ENCODE measurements at regions not wholly inside any gene's neighbourhood (a gene's known extent, or its start where the extent isn't known, plus 50 kb on each side); places are given as distances from the start of the nearest gene placed in this dataset.

DNA sequence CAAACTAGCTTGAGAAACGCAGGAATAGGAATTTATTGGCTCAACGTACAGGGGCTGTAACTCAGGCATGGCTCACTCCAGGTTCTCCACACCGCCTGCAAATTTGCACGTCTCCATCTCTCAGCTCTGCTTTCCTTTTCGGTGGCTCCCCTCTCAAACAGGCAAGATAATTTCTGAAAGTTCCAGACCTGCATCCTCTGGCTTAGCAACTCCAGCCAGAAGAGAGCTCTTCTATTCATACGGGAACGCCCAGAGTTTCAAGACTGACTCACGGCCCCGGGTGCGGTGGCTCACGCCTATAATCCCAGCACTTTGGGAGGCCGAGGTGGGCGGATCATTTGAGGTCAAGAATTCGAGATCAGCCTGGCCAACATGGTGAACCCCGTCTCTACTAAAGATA lies 139.7 kb upstream of the BNIP2 start:
- TF ChIP-seq, protein P1, sequence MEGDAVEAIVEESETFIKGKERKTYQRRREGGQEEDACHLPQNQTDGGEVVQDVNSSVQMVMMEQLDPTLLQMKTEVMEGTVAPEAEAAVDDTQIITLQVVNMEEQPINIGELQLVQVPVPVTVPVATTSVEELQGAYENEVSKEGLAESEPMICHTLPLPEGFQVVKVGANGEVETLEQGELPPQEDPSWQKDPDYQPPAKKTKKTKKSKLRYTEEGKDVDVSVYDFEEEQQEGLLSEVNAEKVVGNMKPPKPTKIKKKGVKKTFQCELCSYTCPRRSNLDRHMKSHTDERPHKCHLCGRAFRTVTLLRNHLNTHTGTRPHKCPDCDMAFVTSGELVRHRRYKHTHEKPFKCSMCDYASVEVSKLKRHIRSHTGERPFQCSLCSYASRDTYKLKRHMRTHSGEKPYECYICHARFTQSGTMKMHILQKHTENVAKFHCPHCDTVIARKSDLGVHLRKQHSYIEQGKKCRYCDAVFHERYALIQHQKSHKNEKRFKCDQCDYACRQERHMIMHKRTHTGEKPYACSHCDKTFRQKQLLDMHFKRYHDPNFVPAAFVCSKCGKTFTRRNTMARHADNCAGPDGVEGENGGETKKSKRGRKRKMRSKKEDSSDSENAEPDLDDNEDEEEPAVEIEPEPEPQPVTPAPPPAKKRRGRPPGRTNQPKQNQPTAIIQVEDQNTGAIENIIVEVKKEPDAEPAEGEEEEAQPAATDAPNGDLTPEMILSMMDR (IDR thresholded peaks at IDR 0.05; ENCODE audit: control insufficient read depth, extremely low read depth, insufficient read depth): no peak
- no peak overlapping the region for H3K4me3 ChIP-seq (ENCODE audit: low read depth, low read length)
- DNase-seq (ENCODE audit: low read depth): no peak

DNA sequence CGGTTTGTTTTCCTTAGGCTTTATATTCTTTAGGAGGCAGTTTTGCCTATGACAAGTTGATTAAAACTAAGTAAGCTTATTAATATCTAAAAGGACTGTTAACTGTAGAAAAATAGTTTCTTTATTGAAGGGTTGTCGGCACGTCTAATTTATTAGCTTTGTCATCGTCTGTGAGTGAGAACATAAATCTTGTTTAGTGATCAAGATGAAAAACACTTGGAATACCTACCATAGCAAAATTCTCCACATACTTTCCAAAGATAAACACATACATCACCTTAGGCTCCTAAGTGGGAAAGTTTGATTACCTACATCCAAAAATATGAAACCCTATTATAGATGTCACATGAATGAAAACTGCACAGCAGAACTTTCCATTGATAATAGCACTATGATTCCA lies 139.1 kb upstream of the BNIP2 start:
- H3K4me3 ChIP-seq (ENCODE audit: low read depth, low read length): no peak overlapping the region
- TF ChIP-seq, protein P1 (IDR thresholded peaks at IDR 0.05; ENCODE audit: control insufficient read depth, extremely low read depth, insufficient read depth): no peak
- DNase-seq (ENCODE audit: low read depth): no peak

DNA sequence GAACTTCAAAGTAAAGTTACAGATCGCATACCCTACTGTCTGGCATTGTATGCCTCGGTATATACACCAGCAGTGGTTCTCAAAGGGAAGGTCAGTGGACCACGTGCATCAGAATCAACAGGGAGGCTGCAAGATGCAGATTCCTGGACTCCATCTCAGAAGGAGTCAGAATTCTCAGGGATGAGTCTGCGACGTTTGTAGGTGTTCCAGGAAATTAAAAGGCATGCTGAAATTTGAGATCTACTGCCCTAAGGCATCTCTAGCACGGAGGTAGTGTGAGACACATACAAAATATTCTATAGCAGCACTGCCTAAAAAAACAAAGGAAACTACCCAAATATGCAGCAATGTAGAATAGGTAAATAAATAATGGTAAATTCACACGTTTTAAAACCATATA lies 136.8 kb upstream of the BNIP2 start:
- TF ChIP-seq, protein P1 (IDR thresholded peaks at IDR 0.05; ENCODE audit: control insufficient read depth, extremely low read depth, insufficient read depth): no peak
- no peak overlapping the region for H3K4me3 ChIP-seq (ENCODE audit: low read depth, low read length)
- DNase-seq (ENCODE audit: low read depth): no peak

DNA sequence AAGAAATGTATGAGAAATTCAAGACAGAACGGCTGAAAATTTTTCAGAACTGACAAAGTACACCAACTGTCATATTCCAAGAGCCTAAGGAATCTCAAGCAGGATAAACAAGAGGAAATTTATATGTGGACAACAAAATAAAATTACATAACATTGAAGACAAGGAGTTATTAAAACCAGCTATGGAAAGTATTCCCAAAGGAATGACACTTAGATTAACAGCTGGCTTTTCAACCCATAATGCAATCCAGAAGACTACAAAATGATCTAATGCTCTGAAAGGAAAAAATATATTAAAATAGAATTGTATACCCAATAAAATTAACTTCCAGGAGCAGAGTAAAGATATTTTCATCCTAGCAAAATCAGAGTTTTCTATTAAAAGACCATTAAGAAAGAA lies 132.2 kb upstream of the BNIP2 start:
- no peak overlapping the region for H3K4me3 ChIP-seq (ENCODE audit: low read depth, low read length)
- TF ChIP-seq, protein P1 (IDR thresholded peaks at IDR 0.05; ENCODE audit: control insufficient read depth, extremely low read depth, insufficient read depth): no peak
- DNase-seq (ENCODE audit: low read depth): no peak

DNA sequence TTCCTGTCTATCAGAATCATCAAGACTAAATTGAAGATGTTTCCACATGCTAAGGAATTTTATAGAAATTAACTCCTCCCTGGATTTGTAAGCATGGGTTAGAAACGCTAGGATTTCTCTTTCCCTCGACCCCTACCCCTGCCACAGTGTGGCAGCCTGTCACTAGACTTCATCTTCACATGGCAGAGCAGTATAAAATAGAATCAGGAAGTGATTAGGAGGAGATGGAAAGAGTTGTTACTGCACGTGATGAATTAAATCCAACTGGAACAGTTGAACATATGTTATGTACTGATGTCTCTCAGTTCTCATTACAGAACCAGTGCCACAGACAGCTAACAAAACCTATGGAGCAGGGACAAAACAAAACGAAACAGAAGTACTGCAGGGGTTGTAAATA lies 130.0 kb upstream of the BNIP2 start:
- no peak overlapping the region for H3K4me3 ChIP-seq (ENCODE audit: low read depth, low read length)
- TF ChIP-seq, protein P1 (IDR thresholded peaks at IDR 0.05; ENCODE audit: control insufficient read depth, extremely low read depth, insufficient read depth): no peak
- no peak for DNase-seq (ENCODE audit: low read depth)

DNA sequence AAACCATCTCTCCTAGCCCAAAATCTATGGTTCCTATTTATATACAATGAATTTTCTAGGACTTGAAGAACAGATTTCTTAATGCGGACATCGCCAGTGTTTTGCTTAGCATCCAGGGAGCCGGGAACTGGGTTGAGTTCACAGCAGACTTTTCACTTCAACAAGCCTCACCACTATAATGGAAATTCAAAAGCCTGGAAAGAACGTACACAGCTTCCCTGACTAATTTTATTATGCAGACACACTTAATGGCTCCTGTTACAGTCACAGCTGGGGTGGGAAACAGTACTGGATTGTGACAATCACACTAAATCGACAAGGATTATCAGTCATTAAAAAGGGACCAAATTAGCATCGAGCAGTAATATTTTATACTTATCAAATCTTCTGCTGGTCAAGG lies 129.2 kb upstream of the BNIP2 start:
- no peak overlapping the region for H3K4me3 ChIP-seq (ENCODE audit: low read depth, low read length)
- TF ChIP-seq, protein P1 (IDR thresholded peaks at IDR 0.05; ENCODE audit: control insufficient read depth, extremely low read depth, insufficient read depth): no peak
- no peak for DNase-seq (ENCODE audit: low read depth)

DNA sequence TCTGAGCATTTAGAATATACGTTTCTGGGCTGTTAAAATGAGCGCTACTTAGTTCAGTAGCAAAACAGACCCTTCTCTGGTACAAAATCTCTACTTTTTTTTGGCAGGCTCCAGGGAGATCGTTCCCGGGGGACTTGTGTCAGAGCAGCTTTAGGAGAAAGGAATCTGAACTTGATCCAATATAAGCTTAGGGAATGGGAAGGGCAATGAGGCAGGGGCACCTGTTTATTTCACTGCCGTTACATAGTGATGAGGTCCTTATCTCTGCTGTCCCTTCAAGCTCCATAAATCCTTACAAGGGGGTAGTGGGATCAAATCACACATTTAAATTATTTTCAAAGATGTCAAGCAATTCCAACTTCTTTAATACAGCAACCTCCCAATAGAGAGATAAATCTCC lies 128.7 kb upstream of the BNIP2 start:
- no peak for DNase-seq (ENCODE audit: low read depth)
- TF ChIP-seq, protein P1 (IDR thresholded peaks at IDR 0.05; ENCODE audit: control insufficient read depth, extremely low read depth, insufficient read depth): no peak
- H3K4me3 ChIP-seq (ENCODE audit: low read depth, low read length): no peak overlapping the region
